GM23338 (cell line): ENCODE measurements at regions not wholly inside any gene's neighbourhood (a gene's known extent, or its start where the extent isn't known, plus 50 kb on each side); places are given as distances from the start of the nearest gene placed in this dataset.

Experiments
- ATAC-seq: fragments of 200-7000 bp; cut with Tn5 transposase; 3 replicates; pipeline ENCODE4 v1.9.1; 2020
- DNase-seq: peaks from one replicate; pipeline ENCODE4 v3.0.0-alpha.2; 2015; ENCODE audit warnings: low spot score
- H2AFZ ChIP-seq: fragments of 200-600 bp; sonication (generic); 2 replicates; pipeline ENCODE4 v1.8.0; 2016; ENCODE audit warnings: antibody characterized with exemption, mild to moderate bottlenecking, moderate library complexity
- H3F3A ChIP-seq: fragments of 200-600 bp; sonication (generic); replicated peaks from 2 replicates; pipeline ENCODE4 v1.8.0; 2017; ENCODE audit warnings: antibody characterized with exemption, mixed run types, low read depth
- H3K27ac ChIP-seq: fragments of 200-600 bp; sonication (generic); 2 replicates; pipeline ENCODE4 v1.6.1; 2016; ENCODE audit warnings: low read depth
- H3K27me3 ChIP-seq: fragments of 200-600 bp; sonication (generic); 2 replicates; pipeline ENCODE4 v1.8.0; 2016; ENCODE audit warnings: mild to moderate bottlenecking, mixed run types, moderate library complexity; ENCODE audit not compliant: insufficient read depth
- H3K36me3 ChIP-seq: fragments of 200-600 bp; sonication (generic); 2 replicates; pipeline ENCODE4 v1.8.0; 2016; ENCODE audit warnings: mild to moderate bottlenecking; ENCODE audit not compliant: insufficient read depth
- H3K4me1 ChIP-seq: fragments of 200-600 bp; sonication (generic); 2 replicates; pipeline ENCODE4 v1.8.0; 2016; ENCODE audit warnings: mild to moderate bottlenecking, moderate library complexity; ENCODE audit not compliant: insufficient read depth
- H3K4me2 ChIP-seq: fragments of 200-600 bp; sonication (generic); 2 replicates; pipeline ENCODE4 v1.7.1; 2017; ENCODE audit warnings: mixed run types
- H3K4me3 ChIP-seq: fragments of 200-600 bp; sonication (generic); 2 replicates; pipeline ENCODE4 v1.6.1; 2016; ENCODE audit warnings: mixed run types
- H3K79me2 ChIP-seq: fragments of 200-600 bp; sonication (generic); replicated peaks from 2 replicates; pipeline ENCODE4 v1.8.0; 2017; ENCODE audit warnings: mild to moderate bottlenecking; ENCODE audit not compliant: insufficient read depth
- H3K9me2 ChIP-seq: fragments of 200-600 bp; sonication (generic); 2 replicates; pipeline ENCODE4 v1.8.0; 2017; ENCODE audit not compliant: insufficient read depth
- H4K20me1 ChIP-seq: fragments of 200-600 bp; sonication (generic); replicated peaks from 2 replicates; pipeline ENCODE4 v1.8.0; 2017; ENCODE audit warnings: mild to moderate bottlenecking; ENCODE audit not compliant: insufficient read depth
- H3K27ac Mint-ChIP-seq: 2 replicates; pipeline ENCODE4 v1.8.0; 2020; ENCODE audit warnings: inconsistent platforms, mild to moderate bottlenecking, moderate library complexity, mixed read lengths
- H3K27me3 Mint-ChIP-seq: 3 replicates; pipeline ENCODE4 v1.8.0; 2022; ENCODE audit warnings: low read depth, mild to moderate bottlenecking, moderate library complexity, mixed read lengths, inconsistent platforms; ENCODE audit not compliant: insufficient read depth, poor library complexity
- H3K36me3 Mint-ChIP-seq: 3 replicates; pipeline ENCODE4 v1.8.0; 2021; ENCODE audit warnings: low read depth, mild to moderate bottlenecking, inconsistent platforms, moderate library complexity, mixed read lengths
- H3K4me1 Mint-ChIP-seq: 3 replicates; pipeline ENCODE4 v1.8.0; 2020; ENCODE audit warnings: mild to moderate bottlenecking, inconsistent platforms, mixed read lengths
- H3K4me3 Mint-ChIP-seq: 3 replicates; pipeline ENCODE4 v1.8.0; 2021; ENCODE audit warnings: moderate library complexity, mild to moderate bottlenecking, inconsistent platforms, mixed read lengths
- H3K9me3 Mint-ChIP-seq: 3 replicates; pipeline ENCODE4 v1.8.0; 2020; ENCODE audit warnings: moderate library complexity, mild to moderate bottlenecking, inconsistent platforms, mixed read lengths
- CREB1 ChIP-seq: fragments of 250-450 bp; sonication (Bioruptor Pico); IDR thresholded peaks from 2 replicates; pipeline ENCODE4 v1.5.0; 2020; ENCODE audit warnings: low read depth, mild to moderate bottlenecking, moderate library complexity
- EZH2 ChIP-seq: fragments of 200-600 bp; sonication (generic); IDR thresholded peaks from one replicate; pipeline ENCODE4 v1.8.0; 2017; ENCODE audit warnings: antibody characterized with exemption, mild to moderate bottlenecking, low read depth; ENCODE audit not compliant: unreplicated experiment
- EZH2phosphoT487 ChIP-seq: fragments of 200-600 bp; sonication (generic); IDR thresholded peaks from one replicate; pipeline ENCODE4 v1.8.1; 2018; ENCODE audit warnings: antibody characterized with exemption; ENCODE audit not compliant: unreplicated experiment
- POLR2AphosphoS5 ChIP-seq: IDR thresholded peaks from 2 replicates; pipeline ENCODE4 v1.6.1; 2016; ENCODE audit warnings: antibody characterized with exemption, low read depth
- ZNF114 ChIP-seq: fragments of 250-450 bp; sonication (Bioruptor Pico); IDR thresholded peaks from 2 replicates; pipeline ENCODE4 v1.5.0; 2020; ENCODE audit warnings: mild to moderate bottlenecking, moderate library complexity
- TF ChIP-seq, protein P1 (sequence below): IDR thresholded peaks from one replicate; pipeline ENCODE4 v1.6.1; 2018; ENCODE audit warnings: antibody characterized with exemption; ENCODE audit not compliant: unreplicated experiment
- TF ChIP-seq, protein P2 (sequence below), 2 experiments: fragments of 200-600 bp in 1 of 2; sonication (generic) in 1 of 2; conservative IDR thresholded peaks; 2 replicates each; pipeline versions ENCODE4 v1.5.1 to v1.6.1; 2016 to 2017; ENCODE audit warnings: antibody characterized with exemption in 2 of 2, low read depth in 2 of 2, mild to moderate bottlenecking in 2 of 2, moderate library complexity in 1 of 2
- TF ChIP-seq, protein P3 (sequence below): fragments of 250-450 bp; sonication (Bioruptor Pico); IDR thresholded peaks from 2 replicates; pipeline ENCODE4 v1.5.0; 2020; ENCODE audit warnings: mild to moderate bottlenecking, moderate library complexity
- TF ChIP-seq, protein P4 (sequence below): IDR thresholded peaks from 2 replicates; pipeline ENCODE4 v1.6.1; 2016; ENCODE audit warnings: antibody characterized with exemption

DNA sequence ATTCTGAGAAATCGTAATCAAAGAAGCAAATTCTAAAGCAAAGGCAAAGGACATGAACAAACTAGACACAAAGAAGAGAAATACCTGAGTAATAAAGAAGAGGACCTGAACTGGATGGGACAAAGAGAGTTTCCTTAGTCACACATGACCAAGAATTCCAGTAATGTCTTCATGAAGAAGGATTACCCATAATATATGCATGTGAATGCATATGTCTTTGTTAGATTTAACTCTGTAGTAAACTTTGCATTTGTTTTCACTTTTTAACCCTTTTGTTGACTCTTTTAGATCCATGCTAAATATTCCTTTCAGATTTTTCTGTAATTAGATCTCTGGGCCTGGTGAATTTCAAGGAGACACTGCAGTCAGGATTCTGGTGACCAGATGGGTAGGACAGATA, 279.8 kb downstream of the ARRDC4 start:
- Histone ChIP-seq H3K4me3 (no peak overlapping the region), H3K9me2 (no peaks in the 10 kb centered on the region), H3K4me2 (no peak overlapping the region), H4K20me1 (no peaks in the 10 kb centered on the region), H3F3A (no peaks in the 10 kb centered on the region), H3K4me1 (no peaks in the 10 kb centered on the region), H3K36me3 (no peaks in the 10 kb centered on the region), H3K27ac (no peak overlapping the region), H3K27me3 (no peaks in the 10 kb centered on the region), H3K79me2 (no peaks in the 10 kb centered on the region), H2AFZ (no peak overlapping the region)
- H3K27ac Mint-ChIP-seq = no peak overlapping the region
- H3K9me3 Mint-ChIP-seq = no peaks in the 10 kb centered on the region
- TF ChIP-seq, protein P1, sequence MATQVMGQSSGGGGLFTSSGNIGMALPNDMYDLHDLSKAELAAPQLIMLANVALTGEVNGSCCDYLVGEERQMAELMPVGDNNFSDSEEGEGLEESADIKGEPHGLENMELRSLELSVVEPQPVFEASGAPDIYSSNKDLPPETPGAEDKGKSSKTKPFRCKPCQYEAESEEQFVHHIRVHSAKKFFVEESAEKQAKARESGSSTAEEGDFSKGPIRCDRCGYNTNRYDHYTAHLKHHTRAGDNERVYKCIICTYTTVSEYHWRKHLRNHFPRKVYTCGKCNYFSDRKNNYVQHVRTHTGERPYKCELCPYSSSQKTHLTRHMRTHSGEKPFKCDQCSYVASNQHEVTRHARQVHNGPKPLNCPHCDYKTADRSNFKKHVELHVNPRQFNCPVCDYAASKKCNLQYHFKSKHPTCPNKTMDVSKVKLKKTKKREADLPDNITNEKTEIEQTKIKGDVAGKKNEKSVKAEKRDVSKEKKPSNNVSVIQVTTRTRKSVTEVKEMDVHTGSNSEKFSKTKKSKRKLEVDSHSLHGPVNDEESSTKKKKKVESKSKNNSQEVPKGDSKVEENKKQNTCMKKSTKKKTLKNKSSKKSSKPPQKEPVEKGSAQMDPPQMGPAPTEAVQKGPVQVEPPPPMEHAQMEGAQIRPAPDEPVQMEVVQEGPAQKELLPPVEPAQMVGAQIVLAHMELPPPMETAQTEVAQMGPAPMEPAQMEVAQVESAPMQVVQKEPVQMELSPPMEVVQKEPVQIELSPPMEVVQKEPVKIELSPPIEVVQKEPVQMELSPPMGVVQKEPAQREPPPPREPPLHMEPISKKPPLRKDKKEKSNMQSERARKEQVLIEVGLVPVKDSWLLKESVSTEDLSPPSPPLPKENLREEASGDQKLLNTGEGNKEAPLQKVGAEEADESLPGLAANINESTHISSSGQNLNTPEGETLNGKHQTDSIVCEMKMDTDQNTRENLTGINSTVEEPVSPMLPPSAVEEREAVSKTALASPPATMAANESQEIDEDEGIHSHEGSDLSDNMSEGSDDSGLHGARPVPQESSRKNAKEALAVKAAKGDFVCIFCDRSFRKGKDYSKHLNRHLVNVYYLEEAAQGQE = no peak
- TF ChIP-seq, protein P2, sequence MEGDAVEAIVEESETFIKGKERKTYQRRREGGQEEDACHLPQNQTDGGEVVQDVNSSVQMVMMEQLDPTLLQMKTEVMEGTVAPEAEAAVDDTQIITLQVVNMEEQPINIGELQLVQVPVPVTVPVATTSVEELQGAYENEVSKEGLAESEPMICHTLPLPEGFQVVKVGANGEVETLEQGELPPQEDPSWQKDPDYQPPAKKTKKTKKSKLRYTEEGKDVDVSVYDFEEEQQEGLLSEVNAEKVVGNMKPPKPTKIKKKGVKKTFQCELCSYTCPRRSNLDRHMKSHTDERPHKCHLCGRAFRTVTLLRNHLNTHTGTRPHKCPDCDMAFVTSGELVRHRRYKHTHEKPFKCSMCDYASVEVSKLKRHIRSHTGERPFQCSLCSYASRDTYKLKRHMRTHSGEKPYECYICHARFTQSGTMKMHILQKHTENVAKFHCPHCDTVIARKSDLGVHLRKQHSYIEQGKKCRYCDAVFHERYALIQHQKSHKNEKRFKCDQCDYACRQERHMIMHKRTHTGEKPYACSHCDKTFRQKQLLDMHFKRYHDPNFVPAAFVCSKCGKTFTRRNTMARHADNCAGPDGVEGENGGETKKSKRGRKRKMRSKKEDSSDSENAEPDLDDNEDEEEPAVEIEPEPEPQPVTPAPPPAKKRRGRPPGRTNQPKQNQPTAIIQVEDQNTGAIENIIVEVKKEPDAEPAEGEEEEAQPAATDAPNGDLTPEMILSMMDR (conservative IDR thresholded peaks at IDR 0.05; ENCODE audit: low read depth in 2 of 2) = no peak
- TF ChIP-seq CREB1 (CRISPR knock-in tag) = no peak
- TF ChIP-seq, protein P3, sequence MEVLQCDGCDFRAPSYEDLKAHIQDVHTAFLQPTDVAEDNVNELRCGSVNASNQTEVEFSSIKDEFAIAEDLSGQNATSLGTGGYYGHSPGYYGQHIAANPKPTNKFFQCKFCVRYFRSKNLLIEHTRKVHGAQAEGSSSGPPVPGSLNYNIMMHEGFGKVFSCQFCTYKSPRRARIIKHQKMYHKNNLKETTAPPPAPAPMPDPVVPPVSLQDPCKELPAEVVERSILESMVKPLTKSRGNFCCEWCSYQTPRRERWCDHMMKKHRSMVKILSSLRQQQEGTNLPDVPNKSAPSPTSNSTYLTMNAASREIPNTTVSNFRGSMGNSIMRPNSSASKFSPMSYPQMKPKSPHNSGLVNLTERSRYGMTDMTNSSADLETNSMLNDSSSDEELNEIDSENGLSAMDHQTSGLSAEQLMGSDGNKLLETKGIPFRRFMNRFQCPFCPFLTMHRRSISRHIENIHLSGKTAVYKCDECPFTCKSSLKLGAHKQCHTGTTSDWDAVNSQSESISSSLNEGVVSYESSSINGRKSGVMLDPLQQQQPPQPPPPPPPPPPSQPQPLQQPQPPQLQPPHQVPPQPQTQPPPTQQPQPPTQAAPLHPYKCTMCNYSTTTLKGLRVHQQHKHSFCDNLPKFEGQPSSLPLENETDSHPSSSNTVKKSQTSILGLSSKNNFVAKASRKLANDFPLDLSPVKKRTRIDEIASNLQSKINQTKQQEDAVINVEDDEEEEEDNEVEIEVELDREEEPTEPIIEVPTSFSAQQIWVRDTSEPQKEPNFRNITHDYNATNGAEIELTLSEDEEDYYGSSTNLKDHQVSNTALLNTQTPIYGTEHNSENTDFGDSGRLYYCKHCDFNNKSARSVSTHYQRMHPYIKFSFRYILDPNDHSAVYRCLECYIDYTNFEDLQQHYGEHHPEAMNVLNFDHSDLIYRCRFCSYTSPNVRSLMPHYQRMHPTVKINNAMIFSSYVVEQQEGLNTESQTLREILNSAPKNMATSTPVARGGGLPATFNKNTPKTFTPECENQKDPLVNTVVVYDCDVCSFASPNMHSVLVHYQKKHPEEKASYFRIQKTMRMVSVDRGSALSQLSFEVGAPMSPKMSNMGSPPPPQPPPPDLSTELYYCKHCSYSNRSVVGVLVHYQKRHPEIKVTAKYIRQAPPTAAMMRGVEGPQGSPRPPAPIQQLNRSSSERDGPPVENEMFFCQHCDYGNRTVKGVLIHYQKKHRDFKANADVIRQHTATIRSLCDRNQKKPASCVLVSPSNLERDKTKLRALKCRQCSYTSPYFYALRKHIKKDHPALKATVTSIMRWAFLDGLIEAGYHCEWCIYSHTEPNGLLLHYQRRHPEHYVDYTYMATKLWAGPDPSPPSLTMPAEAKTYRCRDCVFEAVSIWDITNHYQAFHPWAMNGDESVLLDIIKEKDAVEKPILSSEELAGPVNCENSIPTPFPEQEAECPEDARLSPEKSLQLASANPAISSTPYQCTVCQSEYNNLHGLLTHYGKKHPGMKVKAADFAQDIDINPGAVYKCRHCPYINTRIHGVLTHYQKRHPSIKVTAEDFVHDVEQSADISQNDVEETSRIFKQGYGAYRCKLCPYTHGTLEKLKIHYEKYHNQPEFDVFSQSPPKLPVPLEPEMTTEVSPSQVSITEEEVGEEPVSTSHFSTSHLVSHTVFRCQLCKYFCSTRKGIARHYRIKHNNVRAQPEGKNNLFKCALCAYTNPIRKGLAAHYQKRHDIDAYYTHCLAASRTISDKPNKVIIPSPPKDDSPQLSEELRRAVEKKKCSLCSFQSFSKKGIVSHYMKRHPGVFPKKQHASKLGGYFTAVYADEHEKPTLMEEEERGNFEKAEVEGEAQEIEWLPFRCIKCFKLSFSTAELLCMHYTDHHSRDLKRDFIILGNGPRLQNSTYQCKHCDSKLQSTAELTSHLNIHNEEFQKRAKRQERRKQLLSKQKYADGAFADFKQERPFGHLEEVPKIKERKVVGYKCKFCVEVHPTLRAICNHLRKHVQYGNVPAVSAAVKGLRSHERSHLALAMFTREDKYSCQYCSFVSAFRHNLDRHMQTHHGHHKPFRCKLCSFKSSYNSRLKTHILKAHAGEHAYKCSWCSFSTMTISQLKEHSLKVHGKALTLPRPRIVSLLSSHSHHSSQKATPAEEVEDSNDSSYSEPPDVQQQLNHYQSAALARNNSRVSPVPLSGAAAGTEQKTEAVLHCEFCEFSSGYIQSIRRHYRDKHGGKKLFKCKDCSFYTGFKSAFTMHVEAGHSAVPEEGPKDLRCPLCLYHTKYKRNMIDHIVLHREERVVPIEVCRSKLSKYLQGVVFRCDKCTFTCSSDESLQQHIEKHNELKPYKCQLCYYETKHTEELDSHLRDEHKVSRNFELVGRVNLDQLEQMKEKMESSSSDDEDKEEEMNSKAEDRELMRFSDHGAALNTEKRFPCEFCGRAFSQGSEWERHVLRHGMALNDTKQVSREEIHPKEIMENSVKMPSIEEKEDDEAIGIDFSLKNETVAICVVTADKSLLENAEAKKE (CRISPR knock-in tag) = no peak
- TF ChIP-seq ZNF114 (CRISPR knock-in tag) = no peak
- no peak for TF ChIP-seq EZH2
- no peak for TF ChIP-seq POLR2AphosphoS5
- TF ChIP-seq EZH2phosphoT487 = no peak
- TF ChIP-seq, protein P4, sequence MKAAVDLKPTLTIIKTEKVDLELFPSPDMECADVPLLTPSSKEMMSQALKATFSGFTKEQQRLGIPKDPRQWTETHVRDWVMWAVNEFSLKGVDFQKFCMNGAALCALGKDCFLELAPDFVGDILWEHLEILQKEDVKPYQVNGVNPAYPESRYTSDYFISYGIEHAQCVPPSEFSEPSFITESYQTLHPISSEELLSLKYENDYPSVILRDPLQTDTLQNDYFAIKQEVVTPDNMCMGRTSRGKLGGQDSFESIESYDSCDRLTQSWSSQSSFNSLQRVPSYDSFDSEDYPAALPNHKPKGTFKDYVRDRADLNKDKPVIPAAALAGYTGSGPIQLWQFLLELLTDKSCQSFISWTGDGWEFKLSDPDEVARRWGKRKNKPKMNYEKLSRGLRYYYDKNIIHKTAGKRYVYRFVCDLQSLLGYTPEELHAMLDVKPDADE = no peak
- H3K36me3 Mint-ChIP-seq = no peaks in the 10 kb centered on the region
- ATAC-seq (no peak), DNase-seq (no peak)
- H3K4me3 Mint-ChIP-seq = no peak overlapping the region
- peaks cover 1% of the 10 kb centered on the region for H3K27me3 Mint-ChIP-seq
- H3K4me1 Mint-ChIP-seq = no peaks in the 10 kb centered on the region
